Kidney tubule cell (primary cell): ENCODE measurements at regions not wholly inside any gene's neighbourhood (a gene's known extent, or its start where the extent isn't known, plus 50 kb on each side); places are given as distances from the start of the nearest gene placed in this dataset.
"Not testable (repeated sequence)": the region's sequence is repeated elsewhere in the genome, so short reads cannot be mapped to it uniquely, and the experiment has no call there.

ENCODE experiments used
- DNase-seq: peaks from one replicate; pipeline ENCODE4 v3.0.0-alpha.2; 2018; ENCODE audit warnings: low spot score

DNA sequence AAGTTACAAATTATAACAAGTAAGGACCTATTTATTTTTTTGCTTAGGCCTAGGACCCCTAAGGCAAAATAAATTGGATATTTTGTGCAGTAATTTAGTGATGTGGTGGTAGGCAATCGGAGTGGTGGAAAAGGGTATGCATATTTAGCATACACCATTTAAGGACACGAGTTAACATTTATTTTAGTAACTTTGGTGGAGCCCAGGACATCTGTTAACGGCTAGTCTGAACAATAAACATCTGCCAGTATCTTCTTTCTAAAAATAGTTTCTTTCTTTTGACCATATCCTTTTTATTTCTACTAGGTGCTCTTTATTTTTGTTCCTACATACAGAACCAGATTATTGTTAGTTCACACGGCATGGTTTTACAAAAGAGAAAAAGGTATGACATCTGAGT, 326.3 kb downstream of the CHL1 start:
- DNase-seq, result no peak

DNA sequence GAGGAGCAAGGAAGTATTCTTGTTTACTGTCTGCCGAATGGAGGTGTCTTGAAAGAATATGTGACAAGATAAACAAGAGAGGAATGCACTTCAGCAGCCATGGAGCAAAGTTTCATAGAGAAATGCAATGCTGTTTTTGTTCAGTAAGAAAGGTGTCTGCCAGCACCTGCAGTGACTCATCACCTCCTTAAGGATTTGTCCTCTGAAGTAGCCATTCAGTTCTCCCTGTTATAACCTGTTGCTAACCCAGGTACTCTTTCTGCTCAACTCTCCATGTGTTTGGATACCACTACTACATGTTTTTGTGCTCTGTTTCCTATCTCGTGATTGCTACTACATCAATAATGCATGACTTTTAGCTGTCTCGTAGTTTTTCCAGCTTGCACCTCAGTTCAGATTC, 328.9 kb downstream of the CHL1 start:
- DNase-seq, result peak; percentile 22

DNA sequence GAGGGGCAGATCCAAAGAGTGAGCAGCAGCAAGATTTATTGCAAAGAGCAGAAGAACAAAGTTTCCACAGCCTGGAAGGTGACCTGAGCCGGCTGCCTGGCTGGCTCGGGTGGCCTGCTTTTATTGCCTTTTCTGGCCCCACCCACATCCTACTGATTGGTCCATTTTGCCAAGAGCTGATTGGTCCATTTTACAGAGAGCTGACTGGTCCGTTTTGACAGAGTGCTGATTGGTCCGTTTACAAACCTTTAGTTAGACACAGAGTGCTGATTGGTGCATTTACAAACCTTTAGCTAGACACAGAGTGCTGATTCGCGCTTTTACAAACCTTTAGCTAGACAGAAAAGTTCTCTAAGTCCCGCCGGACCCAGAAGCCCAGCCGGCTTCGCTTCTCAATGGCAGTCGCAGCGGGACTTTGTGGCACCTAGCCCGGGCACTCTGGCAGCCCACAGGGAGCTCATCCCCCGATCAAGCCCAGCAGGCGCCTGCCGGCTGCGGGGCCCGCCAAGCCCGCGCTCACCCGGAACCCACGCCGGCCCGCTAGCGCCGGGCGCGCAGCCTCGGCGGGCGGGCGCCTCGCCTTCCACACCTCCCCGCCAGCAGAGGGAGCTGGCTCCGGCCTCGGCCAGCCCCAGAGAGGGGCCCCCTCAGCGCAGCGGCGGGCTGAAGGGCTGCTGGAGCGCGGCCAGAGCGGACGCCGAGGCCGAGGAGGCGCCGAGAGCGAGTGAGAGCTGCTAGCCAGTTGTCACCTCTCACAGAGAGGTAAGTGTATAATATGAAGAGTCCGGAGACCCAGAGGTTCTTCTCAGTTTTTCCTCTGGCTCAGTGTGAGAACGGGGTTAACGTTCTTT, 339.2 kb downstream of the CHL1 start:
- peak; percentile 64 for DNase-seq

DNA sequence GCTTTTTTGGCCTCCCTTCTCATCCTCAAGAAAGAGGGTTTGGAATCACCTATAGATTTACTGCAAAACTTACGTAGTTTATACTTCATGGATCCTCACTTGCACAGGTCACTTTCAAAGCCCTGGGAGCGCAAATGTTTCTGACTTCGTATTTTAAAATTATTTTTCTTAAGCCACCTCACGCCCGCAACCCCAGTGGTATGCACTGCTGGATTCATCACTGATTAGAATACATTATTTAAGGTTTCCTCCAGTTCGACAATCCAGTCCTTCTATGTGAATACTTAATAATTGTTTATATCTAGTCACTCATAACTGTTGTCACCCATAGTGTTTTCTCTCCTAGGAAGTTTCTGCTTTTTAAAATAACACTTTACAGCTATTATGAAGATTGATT, 339.9 kb downstream of the CHL1 start:
- DNase-seq, result no peak

DNA sequence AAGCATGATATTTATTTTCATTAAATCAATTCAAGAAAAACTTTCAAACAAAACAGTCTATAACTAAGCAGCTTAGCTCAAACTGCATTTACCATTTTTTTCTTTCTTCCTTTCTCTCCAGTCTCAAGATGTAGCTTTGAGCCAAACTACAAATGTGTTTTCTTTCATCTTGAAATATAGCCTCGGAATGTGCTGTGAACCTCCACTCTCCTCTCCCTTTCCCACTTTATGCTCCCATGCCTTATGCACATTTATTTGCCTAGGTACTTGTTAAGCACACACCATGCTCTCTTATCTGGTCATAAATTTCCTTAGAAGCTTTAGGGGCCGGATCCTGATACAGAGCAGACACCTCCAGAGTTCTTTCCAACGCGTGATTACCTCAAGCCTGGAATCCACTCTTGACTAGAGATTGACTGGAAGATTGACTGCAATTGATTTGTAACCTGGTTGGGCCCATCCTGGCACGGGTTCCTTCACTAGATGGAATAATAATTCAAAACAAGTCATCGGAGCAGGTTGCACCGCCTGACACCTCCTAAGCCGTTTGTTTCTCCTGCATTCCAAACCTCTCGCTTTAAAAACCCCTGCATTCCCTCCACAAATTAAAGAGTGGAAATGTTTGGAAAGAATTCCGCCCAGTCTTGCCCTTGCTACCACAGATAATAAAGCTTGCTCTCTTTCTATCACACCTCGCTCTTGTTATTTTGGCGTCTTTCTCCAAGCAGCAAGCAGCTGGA, 344.7 kb downstream of the CHL1 start:
- DNase-seq, result no peak

DNA sequence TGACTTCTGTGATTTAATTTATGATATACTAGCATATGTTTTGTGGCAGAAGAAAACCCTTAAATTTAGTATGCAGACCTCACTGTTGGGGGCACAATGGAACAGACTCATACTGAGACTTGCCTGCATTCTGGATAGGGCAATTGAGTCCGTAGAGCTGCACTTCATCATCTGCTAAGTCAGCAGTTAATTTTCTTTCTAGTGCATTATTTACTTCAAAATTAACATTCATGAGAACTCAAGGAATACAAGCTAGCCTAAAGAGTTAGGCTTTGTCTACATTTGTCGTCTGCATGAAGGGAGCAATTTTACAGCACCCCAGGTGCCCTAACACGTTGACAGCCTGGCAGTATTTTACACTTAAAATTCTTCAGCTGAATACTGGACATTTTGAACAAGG, 345.5 kb downstream of the CHL1 start:
- DNase-seq, result no peak

DNA sequence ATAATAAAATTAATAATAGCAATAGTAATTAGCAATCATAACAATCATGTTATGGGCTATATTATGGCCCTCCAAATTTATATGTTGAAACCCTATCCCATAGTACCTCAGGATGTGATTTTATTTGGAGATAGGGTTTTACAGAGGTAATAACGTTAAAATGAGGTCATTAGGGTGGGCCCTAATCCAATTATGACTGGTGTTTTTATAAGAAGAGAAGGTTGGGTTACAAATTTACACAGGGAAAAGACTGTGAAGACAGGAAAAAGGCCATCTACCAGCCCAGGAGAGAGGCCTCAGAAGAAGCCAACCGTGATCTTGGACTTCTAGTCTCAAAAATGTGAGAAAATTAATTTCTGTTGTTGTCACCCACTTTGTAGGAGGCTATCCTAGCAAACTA, 353.1 kb downstream of the CHL1 start:
- DNase-seq, result no peak

DNA sequence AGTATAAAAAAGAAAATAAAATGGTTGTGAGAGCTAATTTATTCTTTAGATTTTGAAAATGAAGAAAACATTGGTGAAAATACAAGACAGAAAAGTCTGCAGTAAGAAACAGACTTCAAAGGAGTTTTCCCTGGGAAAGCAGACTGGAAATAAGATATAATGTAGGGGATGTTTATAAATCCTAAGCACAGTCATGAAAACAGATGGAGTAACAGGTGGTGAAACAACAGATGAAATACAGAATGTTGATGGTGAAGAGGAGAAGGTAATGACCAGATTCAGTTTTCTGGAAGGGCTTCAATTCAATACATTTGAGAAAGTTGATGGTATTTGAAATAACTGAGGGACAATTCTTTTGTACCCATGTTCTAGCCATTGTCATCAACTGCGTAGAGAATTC, 353.9 kb downstream of the CHL1 start:
- DNase-seq, result no peak

DNA sequence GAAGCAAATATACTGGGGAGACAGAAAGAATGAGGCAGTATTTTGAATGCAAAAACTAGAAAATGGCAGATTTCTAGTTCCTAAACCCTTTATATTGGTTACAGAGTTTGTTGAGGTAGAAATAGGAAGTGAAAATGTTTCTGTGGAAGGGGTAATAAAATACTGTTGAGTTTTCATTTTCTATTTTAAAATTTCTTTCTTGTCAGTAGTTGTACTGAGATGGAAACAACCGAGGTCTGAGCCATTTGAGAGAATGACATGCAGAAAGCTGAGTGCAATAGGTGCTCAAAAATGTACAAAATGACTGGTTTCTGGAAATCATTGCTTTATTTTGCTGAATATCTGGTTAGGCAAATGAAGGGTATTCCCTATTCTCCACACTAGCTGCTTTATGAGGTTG, 361.4 kb downstream of the CHL1 start:
- DNase-seq, result no peak

DNA sequence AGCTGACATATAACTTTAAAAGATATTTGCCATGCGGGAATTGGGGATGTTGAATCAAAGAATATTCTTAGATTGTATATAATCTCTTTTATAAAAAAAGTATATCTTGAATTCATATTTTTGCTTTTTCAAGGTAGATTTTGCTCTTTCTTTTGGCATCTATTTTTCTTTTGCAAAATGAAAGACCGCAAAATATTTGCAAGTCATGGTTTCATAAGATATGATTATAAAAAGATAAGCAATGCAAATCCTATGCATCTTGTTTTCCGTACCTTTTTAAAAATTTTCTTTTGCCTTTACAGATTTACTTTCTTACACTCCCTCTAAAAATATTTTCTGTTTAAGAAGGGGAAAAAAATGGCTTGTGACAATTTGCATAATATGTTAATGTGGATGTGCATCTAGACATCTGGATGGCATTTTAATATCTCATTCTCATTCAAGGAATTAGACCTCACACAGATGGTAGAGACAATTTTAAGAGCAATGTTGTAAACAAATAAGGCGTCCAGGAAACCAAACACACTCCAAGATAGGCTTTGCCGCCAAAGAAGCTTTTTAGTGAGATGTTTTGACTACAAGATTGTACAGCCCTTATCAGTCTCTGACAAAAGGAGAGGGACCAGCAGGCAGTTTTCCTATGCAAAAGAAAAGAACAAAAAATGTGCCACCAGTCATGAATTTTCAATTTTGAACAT, 371.1 kb downstream of the CHL1 start:
- no peak for DNase-seq

DNA sequence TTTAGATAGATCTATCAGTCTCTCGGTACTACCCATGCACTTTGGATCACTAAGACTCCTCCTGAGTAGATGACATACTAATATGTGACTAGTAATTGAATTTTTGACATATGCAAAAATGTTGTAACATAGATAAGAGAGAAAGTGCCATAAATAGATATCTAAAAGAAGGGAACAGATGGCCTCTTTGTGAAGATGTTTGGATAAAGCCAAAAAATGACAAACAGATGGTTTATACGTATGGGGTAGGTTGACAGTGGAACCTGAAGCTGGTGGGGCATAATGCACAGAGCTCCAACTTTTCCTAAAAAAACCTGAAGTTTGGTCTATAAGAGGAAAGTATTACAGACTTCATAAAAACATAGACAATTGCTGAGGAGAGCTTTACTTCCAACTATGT, 383.0 kb downstream of the CHL1 start:
- DNase-seq, result not testable (repeated sequence)

DNA sequence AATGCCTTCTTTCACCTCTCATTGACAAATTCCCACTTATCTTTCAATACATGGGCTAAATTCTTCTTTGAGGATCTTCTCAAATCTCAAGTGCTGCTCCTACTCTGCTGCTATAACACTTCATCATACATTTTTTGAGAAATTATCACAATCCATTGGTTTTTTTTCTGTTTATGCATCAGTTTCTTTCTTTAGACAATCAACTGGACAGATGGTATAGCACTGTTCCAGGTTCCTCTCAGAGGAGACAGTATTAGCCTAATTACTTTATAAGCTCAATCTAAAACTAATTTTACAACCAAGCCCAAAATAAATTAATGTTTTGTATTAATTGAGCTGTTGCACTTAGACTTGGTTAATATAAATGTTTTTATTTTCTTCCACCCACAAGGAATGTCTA, 392.5 kb downstream of the CHL1 start:
- not testable (repeated sequence) for DNase-seq

DNA sequence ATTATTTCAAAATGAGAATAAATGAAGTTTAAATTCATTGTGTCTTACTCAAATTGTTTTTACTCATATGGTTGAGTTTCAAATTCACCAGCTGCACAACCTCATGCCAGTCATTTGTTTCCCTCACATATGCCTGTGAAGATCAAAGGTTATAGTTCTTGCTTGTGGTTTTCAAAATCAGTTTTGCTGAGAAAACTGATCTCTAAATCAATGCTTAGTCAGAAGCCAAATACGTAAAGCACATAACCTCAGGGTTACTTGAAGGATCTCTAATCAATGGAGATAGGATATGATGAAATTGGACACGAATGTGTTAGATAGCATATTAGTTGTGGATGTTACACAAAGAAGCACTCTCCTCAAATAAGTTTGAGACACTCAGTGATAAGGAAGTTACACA, 400.7 kb downstream of the CHL1 start:
- DNase-seq, result not testable (repeated sequence)

DNA sequence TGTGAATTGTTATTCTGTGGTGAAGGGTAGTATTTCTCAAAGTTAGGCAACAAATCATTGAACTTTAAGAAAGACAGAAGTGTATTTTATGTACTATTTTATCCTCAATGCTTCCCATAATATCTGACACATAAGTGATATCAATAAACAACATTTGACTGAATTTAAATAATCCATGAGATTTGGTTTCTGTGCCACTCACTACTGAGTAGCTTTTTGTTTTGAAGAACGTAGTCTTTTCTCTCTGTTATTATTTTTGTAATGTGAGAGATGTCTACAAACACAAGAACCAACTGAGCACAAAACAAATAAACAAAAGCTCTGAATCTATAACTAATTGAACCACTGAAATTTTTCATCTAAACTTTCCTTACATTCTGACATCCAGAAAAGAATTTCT, 401.2 kb downstream of the CHL1 start:
- not testable (repeated sequence) for DNase-seq

DNA sequence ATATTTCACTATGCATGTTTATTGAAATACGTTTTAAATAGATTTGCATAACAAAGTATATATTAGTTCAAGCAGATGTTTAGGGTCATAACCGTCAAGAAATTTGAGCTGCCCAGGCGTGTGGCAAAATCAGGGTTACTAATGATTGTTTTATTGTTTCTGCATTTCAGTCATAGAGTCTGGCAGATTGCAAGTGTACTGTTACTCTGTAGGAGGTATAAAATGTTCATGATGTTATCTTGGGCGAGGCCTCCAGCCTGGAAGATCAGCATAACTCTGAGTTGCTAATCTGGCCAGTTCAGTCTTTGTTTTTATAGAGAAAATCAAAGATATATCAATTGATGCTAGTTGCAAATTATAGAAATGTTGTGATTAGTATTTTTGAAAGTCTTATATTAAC, 410.9 kb downstream of the CHL1 start:
- not testable (repeated sequence) for DNase-seq

DNA sequence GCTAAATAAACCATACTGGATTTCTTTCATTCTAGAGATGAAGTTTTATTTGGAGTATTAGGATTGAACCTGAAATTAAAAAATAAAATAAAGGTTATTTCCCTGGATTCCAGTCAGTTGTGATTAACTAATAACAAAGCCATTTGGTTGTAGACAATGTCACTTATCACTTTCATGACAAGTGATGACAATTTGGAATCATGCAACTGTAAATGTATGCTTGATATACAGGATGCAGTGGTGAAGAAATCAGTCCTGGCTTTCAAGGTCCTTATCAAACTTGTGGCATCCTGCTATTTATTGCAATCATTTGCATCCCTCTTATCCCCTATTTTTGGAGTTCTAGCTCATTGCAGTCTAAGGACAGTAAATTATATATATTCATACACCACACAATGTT, 425.2 kb downstream of the CHL1 start:
- no peak for DNase-seq

DNA sequence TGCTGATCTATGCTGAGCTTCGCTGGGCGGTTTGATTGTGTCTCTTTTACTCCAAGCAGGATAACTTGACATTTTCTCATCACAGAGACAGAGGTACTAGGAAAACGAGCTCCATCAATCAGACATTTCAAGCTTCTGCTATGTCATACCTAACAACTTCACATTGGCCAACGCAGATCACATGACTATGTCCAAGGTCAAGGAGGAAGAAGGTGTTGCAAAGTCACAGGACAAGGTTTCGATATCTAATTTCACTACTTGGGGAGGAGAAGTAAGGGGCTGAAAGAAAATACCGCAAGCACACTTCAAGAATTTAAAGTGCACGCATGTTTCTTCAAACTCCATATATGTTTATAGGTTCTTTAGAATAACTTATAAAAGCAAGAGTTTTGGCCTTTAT, 425.8 kb downstream of the CHL1 start:
- DNase-seq, result no peak

DNA sequence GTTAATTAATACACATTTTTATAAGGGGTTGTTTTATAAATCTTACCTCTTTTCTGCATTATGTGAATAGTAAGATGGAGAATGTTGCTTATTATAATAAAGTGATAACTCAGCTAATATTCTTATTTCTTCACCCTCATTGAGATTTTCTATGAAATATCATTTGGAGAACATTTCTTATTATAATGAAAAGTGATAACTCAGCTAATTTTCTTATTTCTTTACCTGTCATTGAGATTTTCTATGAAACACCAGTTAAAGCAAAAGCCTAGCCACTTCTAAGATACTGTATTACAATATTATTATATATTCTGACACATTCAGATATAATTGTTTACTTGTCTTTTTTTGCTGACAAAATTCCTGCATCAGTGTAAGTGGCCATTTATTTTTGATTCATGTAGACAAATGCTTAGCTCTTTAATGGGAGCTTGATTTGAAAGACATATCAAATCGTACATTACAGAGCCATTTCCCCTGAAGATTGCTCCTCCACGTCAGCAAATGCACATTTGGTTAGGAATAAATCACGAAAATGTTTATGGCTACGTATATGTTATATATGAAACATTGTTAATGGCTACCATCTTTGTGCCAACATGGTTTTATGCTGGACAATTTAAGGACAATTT, 427.5 kb downstream of the CHL1 start:
- no peak for DNase-seq

DNA sequence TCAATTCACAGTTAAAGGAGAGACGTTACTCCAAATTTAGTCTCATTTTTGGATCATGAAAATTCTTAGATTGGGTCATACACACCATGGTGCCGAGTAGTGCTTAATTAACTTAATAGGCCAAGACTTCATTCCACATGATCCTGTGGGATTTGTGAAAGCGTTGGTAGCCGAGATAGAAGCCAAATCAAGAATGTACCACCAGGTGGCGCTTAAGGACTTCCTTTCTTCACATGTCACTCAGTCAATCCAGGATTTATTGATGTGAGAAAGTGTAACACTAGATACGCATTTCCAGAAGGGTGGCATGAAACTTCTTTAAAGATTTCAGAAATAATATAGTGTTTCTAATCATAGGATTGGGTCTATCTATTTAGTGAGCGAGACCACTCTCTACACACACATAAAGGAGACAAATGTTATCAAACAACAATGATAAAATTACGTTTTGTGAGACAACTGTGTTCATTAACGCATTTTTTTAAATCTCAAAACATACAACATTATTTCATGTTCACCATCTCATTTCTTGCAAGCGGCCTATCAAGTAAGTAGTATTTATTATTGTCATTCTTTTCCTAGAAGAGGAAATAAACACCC, 436.1 kb downstream of the CHL1 start:
- DNase-seq, result peak; percentile 69

DNA sequence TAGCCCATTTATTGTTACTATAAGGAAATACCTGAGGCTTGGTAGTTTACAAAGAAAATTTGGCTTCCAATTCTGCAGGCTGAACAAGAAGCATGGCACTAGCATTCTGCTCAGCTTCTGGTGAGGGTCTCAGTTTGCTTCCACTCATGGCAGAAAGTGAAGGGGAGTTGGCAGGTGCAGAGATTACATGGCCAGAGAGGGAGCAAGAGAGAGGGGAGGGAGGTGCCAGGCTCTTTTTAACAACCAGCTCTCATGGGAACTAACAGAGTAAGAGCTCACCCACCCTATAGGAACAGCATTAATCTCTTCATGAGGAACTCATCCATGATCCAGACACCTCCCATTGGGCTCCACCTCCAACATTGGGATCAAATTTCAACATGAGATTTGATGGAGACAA, 437.9 kb downstream of the CHL1 start:
- no peak for DNase-seq

DNA sequence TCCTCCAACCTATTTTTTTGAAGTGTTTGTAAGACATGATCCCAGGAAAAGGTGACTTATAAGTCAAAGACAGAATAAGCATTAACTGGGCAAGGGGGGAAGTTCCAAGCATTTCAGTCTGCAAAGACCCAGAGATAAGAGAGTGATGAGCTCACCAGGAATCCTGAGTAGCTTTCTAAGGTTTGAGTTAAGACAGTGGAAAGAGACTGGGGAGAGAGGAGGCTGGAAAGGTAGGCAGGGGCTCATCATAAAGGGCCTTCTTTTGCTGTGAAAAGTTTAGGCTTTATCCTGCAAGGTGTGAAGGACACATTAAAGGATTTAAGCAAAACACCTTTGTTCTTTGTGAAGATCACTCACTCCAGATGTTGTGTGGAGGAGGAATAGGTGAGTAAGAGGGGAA, 438.8 kb downstream of the CHL1 start:
- no peak for DNase-seq

DNA sequence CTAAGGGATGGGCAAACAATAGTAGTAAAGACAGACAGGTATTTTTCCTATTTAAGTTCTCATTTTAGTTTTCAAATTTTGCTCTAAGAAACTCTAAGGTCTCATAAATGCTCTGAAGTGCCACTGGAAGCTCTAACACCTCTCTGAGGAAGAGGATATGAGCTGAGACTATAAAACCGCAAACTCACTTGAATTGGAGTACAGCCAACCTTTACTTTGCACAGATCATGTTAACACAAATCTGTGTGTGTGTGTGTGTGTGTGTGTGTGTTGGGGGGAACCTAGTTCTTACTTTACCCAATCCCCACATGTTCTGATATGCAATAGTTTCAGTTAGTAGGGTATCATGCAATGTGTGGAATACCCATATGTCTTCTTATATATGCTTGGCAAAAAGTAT, 446.8 kb downstream of the CHL1 start:
- DNase-seq, result no peak
